Activated naive CD4-positive, alpha-beta T cell treated with anti-CD3 and anti-CD28 coated beads, Interleukin-2, amount 50 U/mL, for 72 hours (primary cell): ENCODE measurements at regions not wholly inside any gene's neighbourhood (a gene's known extent, or its start where the extent isn't known, plus 50 kb on each side); places are given as distances from the start of the nearest gene placed in this dataset.

ENCODE experiments used
- ATAC-seq, 2 donors: fragments of 150-1000 bp; cut with Tn5 transposase; 2 replicates each; pipeline ENCODE4 v1.10.0; 2021; ENCODE audit warnings: mild to moderate bottlenecking in 2 of 2, moderate library complexity in 2 of 2
- DNase-seq, 2 donors: peaks; one replicate each; pipeline ENCODE4 v3.0.0; 2021 to 2022; ENCODE audit warnings: low spot score in 2 of 2
- H3K27ac Mint-ChIP-seq, 2 donors: one replicate each; pipeline ENCODE4 v1.8.0; 2022; ENCODE audit warnings: mild to moderate bottlenecking in 2 of 2, mixed read lengths in 2 of 2
- H3K36me3 Mint-ChIP-seq, 2 donors: one replicate each; pipeline ENCODE4 v1.8.0; 2022; ENCODE audit warnings: mixed read lengths in 2 of 2
- H3K9me3 Mint-ChIP-seq, 2 donors: one replicate each; pipeline ENCODE4 v1.8.0; 2022; ENCODE audit warnings: mixed read lengths in 2 of 2

DNA sequence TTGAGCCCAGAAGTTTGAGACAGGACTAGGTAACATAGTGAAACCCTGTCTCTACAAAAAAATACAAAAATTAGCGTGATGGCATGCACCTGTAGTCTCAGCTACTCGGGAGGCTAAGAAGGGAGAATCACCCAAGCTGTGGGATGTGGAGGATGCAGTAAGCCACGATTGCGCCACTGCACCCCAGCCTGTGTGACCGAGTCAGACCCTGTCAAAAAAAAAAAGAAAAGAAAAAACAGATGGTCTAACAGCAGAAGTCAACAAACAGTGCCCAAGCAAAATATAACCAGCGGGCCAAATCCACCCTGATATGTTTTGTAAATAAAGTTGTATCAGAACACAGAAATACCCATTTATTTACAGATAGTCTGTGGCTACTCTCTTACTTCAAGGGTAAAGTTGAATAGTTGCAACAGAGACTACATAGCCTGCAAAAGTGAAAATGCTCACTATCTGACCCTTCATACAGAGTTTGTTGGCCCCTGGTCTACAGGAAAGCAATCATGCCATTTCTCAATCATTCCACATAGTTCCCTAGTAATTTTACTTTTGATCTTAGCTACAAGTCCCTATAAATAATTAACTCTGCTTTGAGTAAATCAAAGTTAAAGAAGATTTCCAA is 383.7 kb downstream of the TLE1 start:
- peaks cover 0 to 11% of the 10 kb centered on the region in 2 donors for H3K36me3 Mint-ChIP-seq
- no peak overlapping the region for H3K27ac Mint-ChIP-seq
- H3K9me3 Mint-ChIP-seq = peaks cover 29 to 31% of the 10 kb centered on the region in 2 donors
- ATAC-seq (no peak), DNase-seq (no peak)

DNA sequence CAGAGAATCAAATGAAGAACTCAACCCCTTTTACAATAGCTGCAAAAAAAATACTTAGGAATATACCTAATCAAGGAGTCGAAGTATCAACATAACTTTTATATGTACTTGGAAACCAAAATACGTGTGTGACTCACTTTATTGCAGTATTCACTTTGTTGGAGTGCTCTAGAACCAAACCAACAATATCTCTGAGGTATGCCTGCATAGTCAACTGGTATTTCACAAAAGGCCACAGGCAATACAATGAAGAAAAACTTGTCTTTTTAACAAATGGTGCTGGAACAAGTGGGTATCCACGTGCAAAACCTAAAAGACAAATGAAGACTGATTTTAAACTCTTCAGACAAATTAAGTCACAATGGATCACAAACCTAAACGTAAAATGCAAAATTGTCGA is 385.7 kb downstream of the TLE1 start:
- Mint-ChIP-seq H3K9me3 (peaks cover 15 to 17% of the 10 kb centered on the region in 2 donors), H3K27ac (no peak overlapping the region)

DNA sequence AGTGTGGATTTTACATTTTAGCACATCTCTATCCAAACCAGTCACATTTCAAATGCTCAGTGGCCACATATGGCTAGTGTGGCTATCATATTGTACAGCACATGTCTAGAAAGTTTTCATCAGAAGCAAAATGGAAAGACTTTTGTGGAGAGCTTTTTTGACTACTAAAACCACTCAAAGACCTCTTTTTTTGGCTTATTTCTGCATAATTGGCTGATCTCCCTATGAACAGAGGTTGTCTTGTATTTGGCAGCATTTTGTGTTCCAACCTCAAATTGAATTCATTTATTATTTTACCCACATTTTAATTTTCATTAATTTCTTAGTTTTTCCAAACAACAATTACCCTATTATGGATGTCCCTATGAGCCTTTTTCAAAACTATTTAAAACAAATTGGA is 395.7 kb downstream of the TLE1 start:
- H3K9me3 Mint-ChIP-seq = peaks cover 31 to 32% of the 10 kb centered on the region in 2 donors
- no peak for DNase-seq
- no peaks in the 10 kb centered on the region for H3K36me3 Mint-ChIP-seq
- H3K27ac Mint-ChIP-seq = no peak overlapping the region
- ATAC-seq = no peak

More for the DNA sequence above, 385.7 kb downstream of the TLE1 start:
- ATAC-seq (no peak), DNase-seq (no peak)
- H3K36me3 Mint-ChIP-seq = no peaks in the 10 kb centered on the region

GRCh38 chr9:81292056-81292805 is 397.1 kb downstream of the TLE1 start:
- Mint-ChIP-seq H3K27ac (no peak overlapping the region), H3K9me3 (peaks cover 25 to 29% of the 10 kb centered on the region in 2 donors), H3K36me3 (no peaks in the 10 kb centered on the region)

DNA sequence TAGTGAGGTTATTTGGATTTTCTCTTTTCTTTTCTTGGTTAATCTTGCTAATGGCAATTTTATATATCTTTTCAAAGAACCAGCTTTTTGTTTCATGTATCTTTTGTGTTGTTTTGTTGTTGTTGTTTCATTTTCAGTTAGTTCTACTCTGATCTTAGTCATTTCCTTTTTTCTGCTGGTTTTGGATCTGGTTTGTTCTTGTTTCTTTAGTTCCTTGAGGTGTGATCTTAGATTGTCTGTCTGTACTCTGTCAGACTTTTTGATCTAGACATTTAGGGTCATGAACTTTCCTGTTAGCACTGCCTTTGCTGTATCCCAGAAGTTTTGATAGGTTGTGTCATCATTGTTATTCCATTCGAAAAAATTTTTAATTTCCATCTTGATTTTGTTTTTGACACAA is 399.7 kb downstream of the TLE1 start:
- DNase-seq = no peak
- Mint-ChIP-seq H3K9me3 (peaks cover 29 to 31% of the 10 kb centered on the region in 2 donors), H3K27ac (no peak overlapping the region), H3K36me3 (no peaks in the 10 kb centered on the region)
- ATAC-seq = no peak

More at GRCh38 chr9:81292056-81292805, 397.1 kb downstream of the TLE1 start:
- ATAC-seq (no peak), DNase-seq (no peak)

GRCh38 chr9:81268048-81268447 is 421.3 kb downstream of the TLE1 start:
- Mint-ChIP-seq H3K9me3 (peaks cover 23 to 28% of the 10 kb centered on the region in 2 donors), H3K36me3 (no peaks in the 10 kb centered on the region), H3K27ac (no peak overlapping the region)
- ATAC-seq = no peak
- no peak for DNase-seq

DNA sequence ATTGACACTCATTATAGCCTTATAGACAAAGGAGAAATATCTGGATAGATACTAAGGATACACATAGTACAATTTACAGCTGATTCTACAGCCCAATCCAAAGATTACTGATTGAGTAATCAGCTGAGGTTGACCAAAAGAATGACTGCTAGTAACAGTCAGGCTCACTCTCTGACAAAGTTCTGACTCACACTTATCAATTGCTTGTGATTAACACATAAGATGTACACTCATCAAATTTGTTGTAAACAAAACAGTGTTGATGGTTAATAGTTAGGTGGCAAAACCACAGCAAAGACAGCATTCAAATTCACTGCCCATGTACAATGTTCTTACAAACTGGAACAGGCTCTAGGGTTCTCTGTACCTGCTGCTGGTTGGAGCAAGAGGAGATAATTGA is 422.7 kb downstream of the TLE1 start:
- H3K27ac Mint-ChIP-seq = no peak overlapping the region
- peaks cover 23 to 28% of the 10 kb centered on the region in 2 donors for H3K9me3 Mint-ChIP-seq
- H3K36me3 Mint-ChIP-seq = no peaks in the 10 kb centered on the region
- DNase-seq (no peak), ATAC-seq (no peak)

DNA sequence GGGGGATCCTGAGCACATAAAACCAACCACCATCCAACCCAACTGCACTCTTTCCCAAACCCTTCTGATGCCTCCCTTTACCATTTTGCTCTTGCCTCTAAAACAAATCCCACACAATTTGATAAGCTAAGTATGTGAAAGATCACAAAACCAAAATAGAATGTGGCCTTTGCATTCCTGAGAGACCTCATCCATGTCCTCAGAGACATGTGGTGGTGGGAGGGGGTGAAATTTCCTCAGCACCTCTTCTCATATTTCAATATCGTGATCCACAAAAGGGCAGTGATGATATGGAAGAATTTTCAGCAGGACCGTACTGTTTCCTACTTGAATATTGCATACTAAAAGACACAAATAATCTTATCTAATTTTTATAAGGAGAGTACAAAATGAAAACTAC is 423.3 kb downstream of the TLE1 start:
- ATAC-seq (no peak), DNase-seq (no peak)
- peaks cover 0 to 4% of the 10 kb centered on the region in 2 donors for H3K36me3 Mint-ChIP-seq
- H3K27ac Mint-ChIP-seq = no peak overlapping the region
- peaks cover 23 to 31% of the 10 kb centered on the region in 2 donors for H3K9me3 Mint-ChIP-seq

DNA sequence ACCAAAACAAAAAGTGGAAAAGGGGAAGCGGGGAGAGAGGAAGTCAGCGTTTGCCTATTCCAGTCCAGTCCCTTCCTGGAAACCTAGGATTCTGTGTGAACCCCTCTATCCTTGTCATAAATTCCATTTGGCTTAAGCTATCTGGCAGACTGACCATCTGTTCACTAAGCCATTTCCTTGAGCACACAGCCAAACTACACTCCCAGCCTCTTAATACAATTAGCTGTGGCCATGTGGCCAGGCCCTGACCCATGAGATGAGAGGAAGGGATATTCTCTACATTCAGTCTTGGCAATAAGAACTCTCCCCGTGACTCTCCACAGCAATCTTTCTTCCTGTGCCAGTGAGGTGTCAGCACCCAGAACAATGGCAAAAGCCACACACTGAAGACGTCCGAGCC is 424.8 kb downstream of the TLE1 start:
- no peak for DNase-seq
- Mint-ChIP-seq H3K36me3 (peaks cover 0 to 9% of the 10 kb centered on the region in 2 donors), H3K27ac (no peak overlapping the region), H3K9me3 (peaks cover 17 to 33% of the 10 kb centered on the region in 2 donors)
- no peak for ATAC-seq

GRCh38 chr9:81259896-81260295 is 429.5 kb downstream of the TLE1 start:
- H3K9me3 Mint-ChIP-seq = peaks cover 5 to 13% of the 10 kb centered on the region in 2 donors

GRCh38 chr9:81256368-81256767 is 433.0 kb downstream of the TLE1 start:
- Mint-ChIP-seq H3K9me3 (peaks cover 0 to 7% of the 10 kb centered on the region in 2 donors), H3K36me3 (peaks cover 0 to 8% of the 10 kb centered on the region in 2 donors), H3K27ac (no peak overlapping the region)
- ATAC-seq (no peak), DNase-seq (no peak)

More at GRCh38 chr9:81259896-81260295, 429.5 kb downstream of the TLE1 start:
- ATAC-seq (no peak), DNase-seq (no peak)
- peaks cover 0 to 9% of the 10 kb centered on the region in 2 donors for H3K36me3 Mint-ChIP-seq
- H3K27ac Mint-ChIP-seq = no peak overlapping the region

- no peak for ATAC-seq
- H3K36me3 Mint-ChIP-seq = no peaks in the 10 kb centered on the region
- no peak overlapping the region for H3K27ac Mint-ChIP-seq
- peaks cover 0 to 5% of the 10 kb centered on the region in 2 donors for H3K9me3 Mint-ChIP-seq
- no peak for DNase-seq
Observed at GRCh38 chr9:81250606-81251005, 438.7 kb downstream of the TLE1 start.

- Mint-ChIP-seq H3K27ac (no peak overlapping the region), H3K36me3 (no peaks in the 10 kb centered on the region), H3K9me3 (peaks cover 0 to 5% of the 10 kb centered on the region in 2 donors)
- DNase-seq (no peak), ATAC-seq (no peak)
Observed at GRCh38 chr9:81250041-81250440, 439.3 kb downstream of the TLE1 start.

GRCh38 chr9:81245254-81245956 is 443.9 kb downstream of the TLE1 start:
- Mint-ChIP-seq H3K27ac (no peak overlapping the region), H3K36me3 (no peaks in the 10 kb centered on the region), H3K9me3 (peaks cover 0 to 5% of the 10 kb centered on the region in 2 donors)
- ATAC-seq = no peak
- DNase-seq = no peak

DNA sequence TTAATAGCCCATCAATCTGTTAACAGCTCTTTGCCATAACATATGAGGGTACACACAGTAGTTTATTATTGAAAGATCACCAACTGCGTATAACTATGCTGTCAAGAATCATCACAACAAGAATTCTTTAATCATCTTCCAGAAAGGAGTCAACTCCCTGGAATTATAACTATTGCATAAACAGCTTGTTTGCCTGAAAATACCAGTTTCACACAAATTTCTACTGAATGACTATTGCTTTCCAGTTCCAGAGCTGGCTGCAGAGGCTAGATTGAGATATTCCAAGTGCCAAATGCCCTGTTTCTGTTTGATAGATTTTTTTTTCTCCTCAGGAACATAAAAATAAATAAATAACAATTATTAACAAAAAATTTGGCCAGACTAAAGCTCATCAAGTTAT is 444.7 kb downstream of the TLE1 start:
- Mint-ChIP-seq H3K27ac (no peak overlapping the region), H3K36me3 (no peaks in the 10 kb centered on the region), H3K9me3 (peaks cover 0 to 3% of the 10 kb centered on the region in 2 donors)
- no peak for ATAC-seq
- no peak for DNase-seq

DNA sequence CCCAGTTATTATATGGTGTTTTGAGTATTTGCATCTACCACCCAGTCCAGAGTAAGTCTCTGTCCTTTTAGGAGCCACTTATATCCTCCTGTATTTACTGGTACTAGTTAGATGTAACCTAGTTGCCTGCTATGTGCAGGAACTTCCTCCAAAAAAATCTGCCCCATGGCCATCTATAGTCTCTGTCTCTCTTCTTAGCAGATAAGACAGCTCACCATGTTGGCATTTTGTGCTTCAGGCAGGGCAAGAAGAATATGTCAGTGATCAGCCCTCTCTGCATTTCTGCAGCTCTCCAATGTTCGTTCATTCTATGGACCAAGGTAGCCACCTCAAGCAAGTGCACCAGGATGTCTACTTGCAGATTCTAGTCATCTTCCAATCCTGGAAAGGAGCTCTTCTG is 446.5 kb downstream of the TLE1 start:
- Mint-ChIP-seq H3K9me3 (peaks cover 0 to 10% of the 10 kb centered on the region in 2 donors), H3K27ac (no peak overlapping the region), H3K36me3 (no peaks in the 10 kb centered on the region)
- DNase-seq (no peak), ATAC-seq (no peak)

DNA sequence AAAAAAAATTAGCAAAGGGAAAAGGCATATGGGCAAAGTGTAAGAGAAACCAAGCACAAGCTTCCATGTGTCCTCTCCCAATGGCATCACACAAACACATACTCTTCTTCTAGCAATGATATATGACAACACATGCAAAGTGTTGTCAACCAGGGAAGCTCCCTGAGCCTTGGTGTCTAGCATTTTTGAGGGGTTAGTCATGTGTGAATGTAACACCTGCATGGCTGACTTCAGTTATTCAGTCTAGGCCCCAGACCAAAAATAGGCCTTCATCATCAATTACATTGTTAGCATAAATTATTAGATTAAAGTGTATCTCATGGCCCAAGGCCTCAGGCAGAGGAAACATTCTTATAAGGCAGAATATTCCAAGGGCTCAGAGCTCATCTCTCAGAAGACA is 450.0 kb downstream of the TLE1 start:
- no peak for ATAC-seq
- no peak overlapping the region for H3K27ac Mint-ChIP-seq
- H3K36me3 Mint-ChIP-seq = no peaks in the 10 kb centered on the region
- peaks cover 6 to 11% of the 10 kb centered on the region in 2 donors for H3K9me3 Mint-ChIP-seq
- no peak for DNase-seq
